ENCODE measurements at regions not wholly inside any gene's neighbourhood (a gene's known extent, or its start where the extent isn't known, plus 50 kb on each side); places are given as distances from the start of the nearest gene placed in this dataset.
A peak's percentile ranks its signal among the peaks of the same experiment; 100 is the strongest.

- no peak for FAIRE-seq
- CTCF ChIA-PET (ENCODE audit: partially characterized antibody) = interaction anchor here (0.7 to 1.0 kb wide), 3 partner anchors 8 to 96 kb away, joined by 3 to 4 read pairs (median 4); no protein-coding TSS in a partner anchor
- H2BK12ac ChIP-seq (ENCODE audit: low read depth, low read length) = no peak overlapping the region
- TF ChIP-seq RBBP5 (IDR thresholded peaks at IDR 0.05; ENCODE audit: borderline replicate concordance, low read depth, low read length) (no peak), PHF8 (conservative IDR thresholded peaks at IDR 0.05; ENCODE audit: low read depth, low read length) (no peak), SP1 (IDR thresholded peaks at IDR 0.05; ENCODE audit: low read depth, low read length) (no peak), SAP30 (IDR thresholded peaks at IDR 0.05; ENCODE audit: insufficient read depth, insufficient replicate concordance, low read length) (no peak), SIN3A (conservative IDR thresholded peaks at IDR 0.05 in 1 of 2, IDR thresholded peaks at IDR 0.05 in 1 of 2; ENCODE audit: low read depth in 1 of 2, low read length in 2 of 2) (no peak), TEAD4 (IDR thresholded peaks at IDR 0.05; ENCODE audit: low read depth, low read length) (no peak), TBP (IDR thresholded peaks at IDR 0.05; ENCODE audit: low read depth, low read length) (no peak), KDM5A (IDR thresholded peaks at IDR 0.05; ENCODE audit: low read length) (no peak), ATF2 (IDR thresholded peaks at IDR 0.05; ENCODE audit: low read length) (no peak), ATF3 (IDR thresholded peaks at IDR 0.05; ENCODE audit: insufficient read depth, low read depth, low read length) (no peak)
Observed at GRCh38 chr9:134590240-134591081, 51.1 kb upstream of the COL5A1 start.

More at GRCh38 chr9:134590240-134591081, 51.1 kb upstream of the COL5A1 start:
- Histone ChIP-seq H2BK120ac (replicated peaks; ENCODE audit: low read depth, low read length) (no peak overlapping the region), H2BK20ac (ENCODE audit: low read length) (no peak overlapping the region), H4K91ac (replicated peaks; ENCODE audit: insufficient read length, low read length) (peak overlapping the region; percentile 73), H3K4me1 (replicated peaks in 1 of 4; ENCODE audit: control insufficient read depth in 3 of 4, insufficient read depth in 4 of 4, low read length in 3 of 4) (peaks cover 0 to 4% (median 0%) of the 10 kb centered on the region in 4 experiments; a peak in 1 of 7 replicates), H2AK5ac (ENCODE audit: low read depth, low read length) (no peak overlapping the region), H3K27me3 (replicated peaks in 1 of 4; ENCODE audit: control insufficient read depth in 3 of 4, extremely low read depth in 1 of 4, insufficient read depth in 3 of 4, low read length in 3 of 4) (no peaks in the 10 kb centered on the region), H2AFZ (ENCODE audit: low read length) (no peak overlapping the region), H3K4ac (replicated peaks; ENCODE audit: insufficient read length, low read depth, low read length) (no peak overlapping the region), H3K23me2 (ENCODE audit: low read depth, low read length) (no peaks in the 10 kb centered on the region), H4K8ac (ENCODE audit: extremely low read depth, insufficient read depth, low read length) (peak overlapping the region; percentile 3), H4K20me1 (replicated peaks in 1 of 2; ENCODE audit: control insufficient read depth in 1 of 2, insufficient read depth in 2 of 2, low read length in 2 of 2) (no peaks in the 10 kb centered on the region), H3K9me3 (ENCODE audit: insufficient read depth in 2 of 2, low read depth in 1 of 2, low read length in 1 of 2) (no peaks in the 10 kb centered on the region), H3K9ac (replicated peaks in 1 of 4; ENCODE audit: extremely low read depth in 1 of 4, low read depth in 3 of 4, low read length in 3 of 4) (no peak overlapping the region), H3K79me1 (ENCODE audit: low read depth, low read length) (no peaks in the 10 kb centered on the region), H3K18ac (ENCODE audit: extremely low read depth, low read length) (no peak overlapping the region), H3K27ac (ENCODE audit: low read depth, low read length) (no peak overlapping the region), H2BK5ac (ENCODE audit: low read depth, low read length) (0 out of 2 replicates have a peak overlapping the region, but pooled peaks have one; percentile 44), H3K4me2 (ENCODE audit: insufficient read depth in 1 of 2, low read depth in 2 of 2, low read length in 2 of 2) (no peak overlapping the region), H3K79me2 (ENCODE audit: control insufficient read depth in 1 of 2, insufficient read depth in 2 of 2, low read length in 2 of 2) (no peaks in the 10 kb centered on the region), H3K14ac (ENCODE audit: insufficient read length) (no peak overlapping the region), H3K56ac (replicated peaks; ENCODE audit: insufficient read length, low read depth, low read length) (no peak overlapping the region), H3K23ac (ENCODE audit: insufficient read length) (no peak overlapping the region), H3K4me3 (ENCODE audit: extremely low read depth in 1 of 4, insufficient read depth in 2 of 4, low read depth in 3 of 4, low read length in 4 of 4) (no peak overlapping the region), H3K36me3 (ENCODE audit: control insufficient read depth in 2 of 4, insufficient read depth in 4 of 4, low read length in 3 of 4) (no peaks in the 10 kb centered on the region), H2BK15ac (ENCODE audit: low read length) (no peak overlapping the region), H4K5ac (ENCODE audit: insufficient read length, low read depth, low read length) (no peak overlapping the region)
- WGBS, 2 experiments (ENCODE audit: extremely low coverage in 1 of 2, insufficient coverage in 1 of 2, insufficient read length in 1 of 2, insufficient replicate concordance in 2 of 2, low coverage in 1 of 2, low lambda C conversion rate in 2 of 2, missing lambda C conversion rate in 1 of 2) = 85% methylated on average over 17 of the region's 19 CpGs; no CpG with 5 or more reads in 1 of the 2 experiments
- POLR2A ChIA-PET (ENCODE audit: partially characterized antibody) = no interaction called here
- no peak for DNase-seq (ENCODE audit: low read depth in 1 of 2, low spot score in 2 of 2)
